Vagina (tissue), 2 donors: ENCODE measurements at regions not wholly inside any gene's neighbourhood (a gene's known extent, or its start where the extent isn't known, plus 50 kb on each side); places are given as distances from the start of the nearest gene placed in this dataset.

Source experiments
- DNase-seq, 2 donors: peaks; one replicate each; pipeline ENCODE4 v3.0.0-alpha.2; 2017; ENCODE audit errors: extremely low spot score in 2 of 2
- H3K27ac ChIP-seq: fragments of 200-600 bp; sonication (generic); one replicate; pipeline ENCODE4 v1.5.1; 2019
- H3K27me3 ChIP-seq: fragments of 200-600 bp; sonication (generic); one replicate; pipeline ENCODE4 v1.5.1; 2019
- H3K36me3 ChIP-seq, 2 donors: fragments of 200-600 bp; sonication (generic); one replicate each; pipeline ENCODE4 v1.5.1; 2017 to 2019
- H3K4me1 ChIP-seq: fragments of 200-600 bp; sonication (generic); one replicate; pipeline ENCODE4 v1.5.1; 2019
- H3K4me3 ChIP-seq, 2 donors: fragments of 200-600 bp; sonication (generic); 1 replicate in 1 of 2; 2 replicates in 1 of 2; pipeline ENCODE4 v1.5.1; 2016 to 2019
- H3K9me3 ChIP-seq: fragments of 200-600 bp; sonication (generic); one replicate; pipeline ENCODE4 v1.5.1; 2019
- CTCF ChIP-seq, 3 experiments: fragments of 450-650 bp in 2 of 3; fragments of 200-600 bp in 1 of 3; sonication (generic) in 1 of 3; IDR thresholded peaks; one replicate each; pipeline ENCODE4 v1.5.1; 2017 to 2019; ENCODE audit warnings: antibody characterized with exemption in 3 of 3, mild to moderate bottlenecking in 2 of 3, moderate library complexity in 2 of 3
- POLR2A ChIP-seq, 2 donors: fragments of 450-650 bp; IDR thresholded peaks; one replicate each; pipeline ENCODE4 v1.6.1; 2017; ENCODE audit warnings: antibody characterized with exemption in 2 of 2, mild to moderate bottlenecking in 2 of 2, moderate library complexity in 2 of 2
- POLR2AphosphoS5 ChIP-seq, 2 donors: sonication (generic); formaldehyde crosslinking; IDR thresholded peaks; one replicate each; pipeline ENCODE4 v1.9.0; 2017; ENCODE audit warnings: antibody characterized with exemption in 2 of 2, mild to moderate bottlenecking in 2 of 2, low read depth in 1 of 2; ENCODE audit not compliant: insufficient read depth in 1 of 2
- intact Hi-C: fragments of 100-400 bp; cut with DNase I; formaldehyde crosslinking; loops from one replicate; pipeline ENCODE4 v1.15.1; 2023

- Histone ChIP-seq H3K27me3 (no peaks in the 10 kb centered on the region), H3K27ac (no peak overlapping the region), H3K4me3 (no peak overlapping the region), H3K36me3 (no peaks in the 10 kb centered on the region), H3K4me1 (no peaks in the 10 kb centered on the region), H3K9me3 (no peaks in the 10 kb centered on the region)
- TF ChIP-seq CTCF (IDR thresholded peaks at IDR 0.05) (peak in 1 of 3 experiments; percentile 7), POLR2A (IDR thresholded peaks at IDR 0.05) (no peak)
- no peak for DNase-seq
- intact Hi-C loops: no loop called here
These were observed 644.1 kb downstream of the MID1IP1 start for GRCh38 chrX:39445336-39445735.

- intact Hi-C loops: no loop called here
- Histone ChIP-seq H3K27ac (no peak overlapping the region), H3K4me3 (no peak overlapping the region), H3K4me1 (no peaks in the 10 kb centered on the region), H3K36me3 (no peaks in the 10 kb centered on the region), H3K9me3 (no peaks in the 10 kb centered on the region), H3K27me3 (no peaks in the 10 kb centered on the region)
- no peak for TF ChIP-seq POLR2AphosphoS5 (IDR thresholded peaks at IDR 0.05; ENCODE audit: insufficient read depth in 1 of 2, low read depth in 1 of 2)
- no peak for TF ChIP-seq POLR2A (IDR thresholded peaks at IDR 0.05)
- no peak for DNase-seq
These were observed 648.1 kb downstream of the MID1IP1 start for GRCh38 chrX:39449352-39449751.

GRCh38 chrX:39450234-39450977 lies 647.4 kb downstream of the BCOR start:
- H3K27me3 ChIP-seq: no peaks in the 10 kb centered on the region
- no peaks in the 10 kb centered on the region for H3K4me1 ChIP-seq
- H3K27ac ChIP-seq: no peak overlapping the region
- TF ChIP-seq POLR2AphosphoS5 (IDR thresholded peaks at IDR 0.05; ENCODE audit: insufficient read depth in 1 of 2, low read depth in 1 of 2) (no peak), CTCF (IDR thresholded peaks at IDR 0.05) (no peak), POLR2A (IDR thresholded peaks at IDR 0.05) (no peak)
- intact Hi-C loops: no loop called here
- DNase-seq: no peak
- no peak overlapping the region for H3K4me3 ChIP-seq
- H3K9me3 ChIP-seq: no peaks in the 10 kb centered on the region
- no peaks in the 10 kb centered on the region for H3K36me3 ChIP-seq

GRCh38 chrX:39451046-39451445 lies 646.7 kb downstream of the BCOR start:
- no peaks in the 10 kb centered on the region for H3K4me1 ChIP-seq
- H3K4me3 ChIP-seq: no peak overlapping the region
- H3K9me3 ChIP-seq: no peaks in the 10 kb centered on the region
- intact Hi-C loops: no loop called here
- H3K36me3 ChIP-seq: no peaks in the 10 kb centered on the region
- TF ChIP-seq POLR2AphosphoS5 (IDR thresholded peaks at IDR 0.05; ENCODE audit: insufficient read depth in 1 of 2, low read depth in 1 of 2): no peak
- no peak for TF ChIP-seq POLR2A (IDR thresholded peaks at IDR 0.05)
- TF ChIP-seq CTCF (IDR thresholded peaks at IDR 0.05): no peak
- no peak for DNase-seq
- no peak overlapping the region for H3K27ac ChIP-seq
- no peaks in the 10 kb centered on the region for H3K27me3 ChIP-seq

- peaks cover 2% of the 10 kb centered on the region for H3K9me3 ChIP-seq
- H3K27ac ChIP-seq: no peak overlapping the region
- intact Hi-C loops: no loop called here
- H3K27me3 ChIP-seq: no peaks in the 10 kb centered on the region
- no peaks in the 10 kb centered on the region for H3K36me3 ChIP-seq
- no peaks in the 10 kb centered on the region for H3K4me1 ChIP-seq
- no peak for DNase-seq
- TF ChIP-seq POLR2A (IDR thresholded peaks at IDR 0.05) (no peak), CTCF (IDR thresholded peaks at IDR 0.05) (no peak), POLR2AphosphoS5 (IDR thresholded peaks at IDR 0.05; ENCODE audit: insufficient read depth in 1 of 2, low read depth in 1 of 2) (no peak)
- no peak overlapping the region for H3K4me3 ChIP-seq
These were observed 645.4 kb downstream of the BCOR start for GRCh38 chrX:39452401-39452800.
